ENCODE measurements at regions not wholly inside any gene's neighbourhood (a gene's known extent, or its start where the extent isn't known, plus 50 kb on each side); places are given as distances from the start of the nearest gene placed in this dataset.

GRCh38 chr1:83794384-83794783, 204.5 kb downstream of the TTLL7 start:
- Histone ChIP-seq H3K36me3 (ENCODE audit: insufficient read depth, low read length) (no peaks in the 10 kb centered on the region), H3K4me1 (ENCODE audit: insufficient read depth, low read length) (no peaks in the 10 kb centered on the region), H3K27ac (ENCODE audit: low read depth in 1 of 2, low read length in 2 of 2) (no peak overlapping the region), H3K4me3 (ENCODE audit: low read length) (no peak overlapping the region), H3K27me3 (ENCODE audit: control insufficient read depth in 1 of 2, insufficient read depth in 2 of 2, low read length in 2 of 2) (no peaks in the 10 kb centered on the region), H3K9me3 (ENCODE audit: control insufficient read depth in 1 of 2, insufficient read depth in 1 of 2, low read length in 2 of 2) (no peaks in the 10 kb centered on the region)
- H3K27me3 Mint-ChIP-seq, result no peaks in the 10 kb centered on the region
- CTCF ChIA-PET, result no interaction called here
- intact Hi-C loops (cut with DNase I, micrococcal nuclease), result no loop called here
- H3K4me1 Mint-ChIP-seq (ENCODE audit: low read depth), result no peaks in the 10 kb centered on the region
- H3K4me3 Mint-ChIP-seq, result no peak overlapping the region
- POLR2A ChIA-PET, result no interaction called here
- TF ChIP-seq, protein P1, sequence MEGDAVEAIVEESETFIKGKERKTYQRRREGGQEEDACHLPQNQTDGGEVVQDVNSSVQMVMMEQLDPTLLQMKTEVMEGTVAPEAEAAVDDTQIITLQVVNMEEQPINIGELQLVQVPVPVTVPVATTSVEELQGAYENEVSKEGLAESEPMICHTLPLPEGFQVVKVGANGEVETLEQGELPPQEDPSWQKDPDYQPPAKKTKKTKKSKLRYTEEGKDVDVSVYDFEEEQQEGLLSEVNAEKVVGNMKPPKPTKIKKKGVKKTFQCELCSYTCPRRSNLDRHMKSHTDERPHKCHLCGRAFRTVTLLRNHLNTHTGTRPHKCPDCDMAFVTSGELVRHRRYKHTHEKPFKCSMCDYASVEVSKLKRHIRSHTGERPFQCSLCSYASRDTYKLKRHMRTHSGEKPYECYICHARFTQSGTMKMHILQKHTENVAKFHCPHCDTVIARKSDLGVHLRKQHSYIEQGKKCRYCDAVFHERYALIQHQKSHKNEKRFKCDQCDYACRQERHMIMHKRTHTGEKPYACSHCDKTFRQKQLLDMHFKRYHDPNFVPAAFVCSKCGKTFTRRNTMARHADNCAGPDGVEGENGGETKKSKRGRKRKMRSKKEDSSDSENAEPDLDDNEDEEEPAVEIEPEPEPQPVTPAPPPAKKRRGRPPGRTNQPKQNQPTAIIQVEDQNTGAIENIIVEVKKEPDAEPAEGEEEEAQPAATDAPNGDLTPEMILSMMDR (IDR thresholded peaks at IDR 0.05), result no peak
- no peak overlapping the region for H3K27ac Mint-ChIP-seq
- DNase-seq (no peak), ATAC-seq (ENCODE audit: poor library complexity) (no peak)
- H3K9me3 Mint-ChIP-seq, result no peaks in the 10 kb centered on the region
- no peaks in the 10 kb centered on the region for H3K36me3 Mint-ChIP-seq (ENCODE audit: low read depth)

- H3K4me1 ChIP-seq (ENCODE audit: insufficient read depth, low read length), result no peaks in the 10 kb centered on the region
- H3K36me3 Mint-ChIP-seq (ENCODE audit: low read depth), result no peaks in the 10 kb centered on the region
- TF ChIP-seq, protein P1 (IDR thresholded peaks at IDR 0.05), result no peak
- intact Hi-C loops (cut with DNase I, micrococcal nuclease), result no loop called here
- no peaks in the 10 kb centered on the region for H3K27me3 Mint-ChIP-seq
- no peak overlapping the region for H3K4me3 ChIP-seq (ENCODE audit: low read length)
- no peak for DNase-seq
- H3K27ac Mint-ChIP-seq, result no peak overlapping the region
- no peaks in the 10 kb centered on the region for H3K9me3 ChIP-seq (ENCODE audit: control insufficient read depth in 1 of 2, insufficient read depth in 1 of 2, low read length in 2 of 2)
- ChIA-PET CTCF (no interaction called here), POLR2A (no interaction called here)
- H3K9me3 Mint-ChIP-seq, result peaks cover under 1% of the 10 kb centered on the region
- H3K4me3 Mint-ChIP-seq, result no peak overlapping the region
- no peak for ATAC-seq (ENCODE audit: poor library complexity)
- no peaks in the 10 kb centered on the region for H3K4me1 Mint-ChIP-seq (ENCODE audit: low read depth)
- no peaks in the 10 kb centered on the region for H3K36me3 ChIP-seq (ENCODE audit: insufficient read depth, low read length)
- H3K27me3 ChIP-seq (ENCODE audit: control insufficient read depth in 1 of 2, insufficient read depth in 2 of 2, low read length in 2 of 2), result no peaks in the 10 kb centered on the region
- H3K27ac ChIP-seq (ENCODE audit: low read depth in 1 of 2, low read length in 2 of 2), result no peak overlapping the region
These were observed 207.0 kb downstream of the TTLL7 start for GRCh38 chr1:83791821-83792437.

- Histone ChIP-seq H3K27ac (ENCODE audit: low read depth in 1 of 2, low read length in 2 of 2) (no peak overlapping the region), H3K4me3 (ENCODE audit: low read length) (no peak overlapping the region), H3K4me1 (ENCODE audit: insufficient read depth, low read length) (no peaks in the 10 kb centered on the region), H3K9me3 (ENCODE audit: control insufficient read depth in 1 of 2, insufficient read depth in 1 of 2, low read length in 2 of 2) (no peaks in the 10 kb centered on the region), H3K27me3 (ENCODE audit: control insufficient read depth in 1 of 2, insufficient read depth in 2 of 2, low read length in 2 of 2) (no peaks in the 10 kb centered on the region), H3K36me3 (ENCODE audit: insufficient read depth, low read length) (no peaks in the 10 kb centered on the region)
- peaks cover 2% of the 10 kb centered on the region for H3K9me3 Mint-ChIP-seq
- ATAC-seq (ENCODE audit: poor library complexity) (no peak), DNase-seq (no peak)
- TF ChIP-seq, protein P1 (IDR thresholded peaks at IDR 0.05), result no peak
- H3K4me3 Mint-ChIP-seq, result no peak overlapping the region
- POLR2A ChIA-PET, result no interaction called here
- CTCF ChIA-PET, result no interaction called here
- H3K27ac Mint-ChIP-seq, result no peak overlapping the region
- no peaks in the 10 kb centered on the region for H3K4me1 Mint-ChIP-seq (ENCODE audit: low read depth)
- H3K27me3 Mint-ChIP-seq, result no peaks in the 10 kb centered on the region
- intact Hi-C loops (cut with DNase I, micrococcal nuclease), result no loop called here
- H3K36me3 Mint-ChIP-seq (ENCODE audit: low read depth), result no peaks in the 10 kb centered on the region
These were observed 208.5 kb downstream of the TTLL7 start for GRCh38 chr1:83790446-83790845.
